PC-3 (cell line): ENCODE measurements at regions not wholly inside any gene's neighbourhood (a gene's known extent, or its start where the extent isn't known, plus 50 kb on each side); places are given as distances from the start of the nearest gene placed in this dataset.

Source experiments
- ATAC-seq: fragments of 200-7000 bp; cut with Tn5 transposase; 2 replicates; pipeline ENCODE4 v1.9.1; 2020; ENCODE audit warnings: mild to moderate bottlenecking, moderate library complexity
- BruUV-seq: library from RNA; stranded (reverse); fragments of 400-500 nt; replicated peaks from 2 replicates; lab custom pipeline; 2021; lab: Mats Ljungman, UMichigan
- CTCF ChIA-PET: fragments of 300-600 bp; sonication (Branson Sonifier 250); formaldehyde crosslinking; loops from one replicate; lab custom pipeline; 2022; ENCODE audit warnings: antibody characterized with exemption; lab: Charles Lee
- POLR2A ChIA-PET: fragments of 300-600 bp; sonication (Branson Sonifier 250); formaldehyde crosslinking; loops from one replicate; lab custom pipeline; 2022; ENCODE audit warnings: antibody characterized with exemption; ENCODE audit not compliant: unreplicated experiment; lab: Charles Lee
- DNase-seq: peaks from one replicate; pipeline ENCODE4 v3.0.0-alpha.2; 2015
- H2AFZ ChIP-seq: fragments of 300-600 bp; sonication (generic); 2 replicates; pipeline ENCODE4 v1.6.0; 2016; ENCODE audit warnings: antibody characterized with exemption, low read length
- H3F3A ChIP-seq: fragments of 300-600 bp; sonication (generic); one replicate; pipeline ENCODE4 v1.6.0; 2017; ENCODE audit warnings: antibody characterized with exemption, low read length, control low read depth, mild to moderate bottlenecking; ENCODE audit not compliant: unreplicated experiment
- H3K27ac ChIP-seq: fragments of 300-600 bp; sonication (generic); 2 replicates; pipeline ENCODE4 v1.5.1; 2016; ENCODE audit warnings: mild to moderate bottlenecking, low read length
- H3K27me3 ChIP-seq: fragments of 300-600 bp; sonication (generic); 2 replicates; pipeline ENCODE4 v1.6.1; 2016; ENCODE audit warnings: low read length, mixed read lengths
- H3K36me3 ChIP-seq: fragments of 300-600 bp; sonication (generic); 2 replicates; pipeline ENCODE4 v1.6.1; 2016; ENCODE audit warnings: low read depth, mixed run types, low read length, mixed read lengths
- H3K4me1 ChIP-seq: fragments of 300-600 bp; sonication (generic); 2 replicates; pipeline ENCODE4 v1.5.1; 2016; ENCODE audit warnings: low read length; ENCODE audit not compliant: insufficient read depth
- H3K4me2 ChIP-seq: fragments of 300-600 bp; sonication (generic); 2 replicates; pipeline ENCODE4 v1.6.0; 2016; ENCODE audit warnings: low read length
- H3K4me3 ChIP-seq: fragments of 300-600 bp; sonication (generic); 2 replicates; pipeline ENCODE4 v1.5.1; 2016; ENCODE audit warnings: mild to moderate bottlenecking, low read length, mixed read lengths
- H3K79me2 ChIP-seq: fragments of 300-600 bp; sonication (generic); 2 replicates; pipeline ENCODE4 v1.6.1; 2017; ENCODE audit warnings: low read length, mixed read lengths
- H3K9ac ChIP-seq: fragments of 300-600 bp; sonication (generic); 2 replicates; pipeline ENCODE4 v1.6.0; 2016; ENCODE audit warnings: mild to moderate bottlenecking, low read length
- H3K9me2 ChIP-seq: fragments of 300-600 bp; sonication (generic); replicated peaks from 2 replicates; pipeline ENCODE4 v1.6.1; 2016; ENCODE audit warnings: mixed run types, low read length, mixed read lengths
- H3K9me3 ChIP-seq: fragments of 300-600 bp; sonication (generic); 2 replicates; pipeline ENCODE4 v1.6.1; 2016; ENCODE audit warnings: low read length, mixed read lengths
- H4K20me1 ChIP-seq: fragments of 300-600 bp; sonication (generic); 2 replicates; pipeline ENCODE4 v1.6.1; 2016; ENCODE audit warnings: low read length, mixed read lengths
- CTCF ChIP-seq: fragments of 300-600 bp; sonication (generic); conservative IDR thresholded peaks from 2 replicates; pipeline ENCODE4 v1.5.1; 2017; ENCODE audit warnings: antibody characterized with exemption, low read depth, mild to moderate bottlenecking, low read length
- EZH2 ChIP-seq: fragments of 300-600 bp; sonication (generic); IDR thresholded peaks from one replicate; pipeline ENCODE4 v1.6.1; 2017; ENCODE audit warnings: antibody characterized with exemption, mild to moderate bottlenecking, low read length; ENCODE audit not compliant: unreplicated experiment
- EZH2phosphoT487 ChIP-seq: fragments of 300-600 bp; sonication (generic); IDR thresholded peaks from 2 replicates; pipeline ENCODE4 v1.6.1; 2018; ENCODE audit warnings: mild to moderate bottlenecking, antibody characterized with exemption, low read length, borderline replicate concordance
- intact Hi-C: fragments of 100-400 bp; cut with micrococcal nuclease; formaldehyde crosslinking; loops from 2 replicates; pipeline ENCODE4 v1.9.0; 2023

DNA sequence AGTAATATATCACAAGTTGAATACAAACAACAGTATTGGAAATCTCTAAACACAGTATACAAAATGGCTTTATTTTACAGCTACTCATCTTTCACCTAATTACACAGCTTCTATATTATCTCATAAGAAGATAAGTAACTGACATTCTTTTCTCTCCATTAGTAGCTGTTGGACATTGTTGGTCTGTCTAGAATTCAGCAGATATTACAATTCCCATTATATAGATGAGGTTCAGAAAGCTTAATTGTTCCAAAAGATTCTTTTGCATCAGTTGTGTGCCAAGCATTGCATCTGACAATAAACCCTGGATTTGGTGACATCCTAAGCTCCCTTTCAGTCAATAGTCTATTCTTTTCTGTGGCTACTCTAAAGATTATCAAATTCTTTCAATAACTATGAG is 187.0 kb downstream of the NTMT2 start:
- no peak overlapping the region for H3K9ac ChIP-seq
- no peak overlapping the region for H3K27ac ChIP-seq
- no peaks in the 10 kb centered on the region for H3K4me1 ChIP-seq
- no peak for ATAC-seq
- ChIA-PET POLR2A (no interaction called here), CTCF (no interaction called here)
- no TSS peak for BruUV-seq
- no peaks in the 10 kb centered on the region for H4K20me1 ChIP-seq
- H3K4me3 ChIP-seq = no peak overlapping the region
- H3K9me3 ChIP-seq = no peaks in the 10 kb centered on the region
- no peak for DNase-seq
- no peaks in the 10 kb centered on the region for H3F3A ChIP-seq
- H3K27me3 ChIP-seq = peaks cover 44% of the 10 kb centered on the region
- intact Hi-C loops = no loop called here
- H3K9me2 ChIP-seq = no peaks in the 10 kb centered on the region
- no peak overlapping the region for H2AFZ ChIP-seq
- TF ChIP-seq EZH2phosphoT487 (no peak), EZH2 (no peak), CTCF (no peak)
- H3K4me2 ChIP-seq = no peak overlapping the region
- H3K79me2 ChIP-seq = no peaks in the 10 kb centered on the region
- no peaks in the 10 kb centered on the region for H3K36me3 ChIP-seq

GRCh38 chr1:170337413-170337994 is 191.7 kb downstream of the NTMT2 start:
- H3K27me3 ChIP-seq = peaks cover 58% of the 10 kb centered on the region
- no peak overlapping the region for H3K4me2 ChIP-seq
- H4K20me1 ChIP-seq = no peaks in the 10 kb centered on the region
- no peaks in the 10 kb centered on the region for H3K9me2 ChIP-seq
- no peaks in the 10 kb centered on the region for H3K79me2 ChIP-seq
- no peaks in the 10 kb centered on the region for H3K9me3 ChIP-seq
- DNase-seq (no peak), ATAC-seq (no peak)
- ChIA-PET POLR2A (no interaction called here), CTCF (no interaction called here)
- no peaks in the 10 kb centered on the region for H3F3A ChIP-seq
- no peak for TF ChIP-seq CTCF
- no peak for TF ChIP-seq EZH2
- TF ChIP-seq EZH2phosphoT487 = no peak
- H3K9ac ChIP-seq = no peak overlapping the region
- no peak overlapping the region for H3K27ac ChIP-seq
- intact Hi-C loops = no loop called here
- no TSS peak for BruUV-seq
- H2AFZ ChIP-seq = no peak overlapping the region
- no peak overlapping the region for H3K4me3 ChIP-seq
- no peaks in the 10 kb centered on the region for H3K4me1 ChIP-seq
- H3K36me3 ChIP-seq = no peaks in the 10 kb centered on the region

DNA sequence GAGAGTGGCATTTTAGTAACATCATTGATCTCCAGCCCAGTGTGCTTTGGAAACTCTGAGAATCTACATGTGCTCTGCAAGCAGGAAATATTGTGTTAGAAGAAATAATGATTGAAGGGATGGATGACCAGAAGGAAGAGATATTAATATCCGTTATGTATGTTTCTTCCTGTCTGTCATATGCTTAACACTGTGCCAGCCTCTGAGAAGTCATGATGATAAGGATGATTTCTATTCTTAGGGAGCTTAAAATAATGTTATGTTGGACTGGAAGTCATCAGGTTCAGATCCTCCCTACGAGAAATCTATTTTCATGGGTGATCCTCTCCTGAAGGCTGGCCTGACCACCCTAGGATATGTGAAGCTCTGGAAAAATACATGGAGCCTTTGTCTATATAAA is 192.4 kb upstream of the GORAB start:
- Histone ChIP-seq H3K9ac (no peak overlapping the region), H3F3A (no peaks in the 10 kb centered on the region), H3K4me1 (no peaks in the 10 kb centered on the region), H3K9me2 (no peaks in the 10 kb centered on the region), H4K20me1 (no peaks in the 10 kb centered on the region), H3K36me3 (no peaks in the 10 kb centered on the region), H3K27ac (no peak overlapping the region), H3K9me3 (no peaks in the 10 kb centered on the region), H3K4me2 (no peak overlapping the region), H3K4me3 (no peak overlapping the region), H3K79me2 (no peaks in the 10 kb centered on the region), H2AFZ (no peak overlapping the region), H3K27me3 (peaks cover 46% of the 10 kb centered on the region)
- TF ChIP-seq CTCF (no peak), EZH2phosphoT487 (no peak), EZH2 (no peak)
- intact Hi-C loops = no loop called here
- POLR2A ChIA-PET = no interaction called here
- no TSS peak for BruUV-seq
- ATAC-seq = no peak
- DNase-seq = no peak
- CTCF ChIA-PET = no interaction called here
